Head of caudate nucleus (tissue), 42 donors: ENCODE measurements at regions not wholly inside any gene's neighbourhood (a gene's known extent, or its start where the extent isn't known, plus 50 kb on each side); places are given as distances from the start of the nearest gene placed in this dataset.
"Not testable (repeated sequence)": the region's sequence is repeated elsewhere in the genome, so short reads cannot be mapped to it uniquely, and the experiment has no call there.

Experiments
- DNase-seq, 42 donors: peaks; one replicate each; pipeline versions ENCODE4 v3.0.0 to v3.0.0-alpha.2; 2020 to 2021; ENCODE audit warnings: mixed read lengths in 7 of 42
- intact Hi-C: fragments of 100-400 bp; cut with DNase I; formaldehyde crosslinking; loops from one replicate; pipeline ENCODE4 v1.15.0; 2022

DNA sequence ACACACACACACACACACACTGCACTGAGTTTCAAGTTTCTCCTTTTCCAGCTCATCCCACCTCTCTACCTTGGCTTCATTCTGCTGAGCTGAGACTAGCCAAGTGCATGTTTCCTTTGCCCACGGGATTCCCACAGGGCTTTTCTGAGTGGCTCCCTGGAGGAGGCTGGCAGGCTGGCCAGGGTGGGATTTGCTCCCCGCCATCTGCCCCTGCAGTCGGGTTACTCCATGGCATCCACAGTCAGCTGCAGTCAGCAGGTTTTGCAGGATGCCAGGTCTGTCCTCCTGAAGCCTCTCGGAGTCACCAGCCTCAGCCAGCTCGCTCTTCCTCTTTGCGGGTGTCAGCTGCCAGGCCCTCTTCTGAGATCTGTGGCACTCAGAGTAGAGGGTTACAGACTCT lies 783.7 kb upstream of the SOX11 start:
- DNase-seq, result no peak
- intact Hi-C loops, result no loop called here

- intact Hi-C loops, result no loop called here
- DNase-seq, result no peak
Measured at GRCh38 chr2:4909346-4910009, 782.7 kb upstream of the SOX11 start.

- intact Hi-C loops, result no loop called here
- DNase-seq, result no peak
Measured at GRCh38 chr2:4914036-4914435, 778.1 kb upstream of the SOX11 start.

DNA sequence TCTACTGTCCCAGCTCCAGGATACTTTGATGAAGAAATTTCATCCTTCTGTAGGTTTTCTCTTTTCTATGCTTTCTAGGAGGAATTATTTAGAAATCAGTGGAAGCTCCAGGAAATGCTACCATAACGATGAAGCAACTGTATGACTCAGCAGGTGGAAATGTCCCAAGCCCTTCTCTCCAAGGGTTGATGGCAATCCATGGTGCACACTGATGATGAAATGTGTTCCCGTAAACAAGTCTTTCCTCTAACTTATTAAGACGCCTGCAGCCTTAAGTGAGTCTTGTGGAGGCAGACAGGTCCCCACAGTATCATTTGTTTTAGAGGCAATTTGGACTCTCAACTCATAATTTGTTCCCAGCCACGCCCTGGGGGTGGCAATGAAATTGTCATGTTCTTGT lies 777.6 kb upstream of the SOX11 start:
- intact Hi-C loops, result no loop called here
- DNase-seq, result no peak

DNA sequence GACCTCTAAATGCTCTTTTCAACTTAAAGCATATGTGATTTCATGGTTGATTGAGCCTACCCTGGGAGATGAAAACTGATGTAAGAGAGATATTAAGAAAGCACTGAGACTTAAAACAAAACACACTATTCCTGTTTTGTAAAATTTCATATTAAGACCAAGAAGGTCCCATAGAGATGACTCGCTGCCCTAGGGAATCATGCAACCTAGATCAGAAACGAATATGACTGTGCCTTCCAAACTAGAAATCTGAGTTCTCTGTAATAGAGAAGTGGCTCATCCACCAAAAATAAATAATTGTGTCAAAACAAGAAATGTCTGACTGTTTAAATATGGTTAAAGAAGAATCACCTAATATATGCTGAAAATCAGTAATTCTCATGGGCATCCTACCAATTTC lies 776.8 kb upstream of the SOX11 start:
- DNase-seq, result no peak
- intact Hi-C loops, result no loop called here

- no peak for DNase-seq
- intact Hi-C loops, result no loop called here
Measured at GRCh38 chr2:4916094-4916493, 776.1 kb upstream of the SOX11 start.

GRCh38 chr2:4930704-4931103 lies 761.5 kb upstream of the SOX11 start:
- intact Hi-C loops, result no loop called here
- peak in 15 of 42 donors; percentile 2 to 59 (median 19) for DNase-seq

- no peak for DNase-seq
- intact Hi-C loops, result no loop called here
Measured at GRCh38 chr2:4931721-4932365, 760.3 kb upstream of the SOX11 start.

DNA sequence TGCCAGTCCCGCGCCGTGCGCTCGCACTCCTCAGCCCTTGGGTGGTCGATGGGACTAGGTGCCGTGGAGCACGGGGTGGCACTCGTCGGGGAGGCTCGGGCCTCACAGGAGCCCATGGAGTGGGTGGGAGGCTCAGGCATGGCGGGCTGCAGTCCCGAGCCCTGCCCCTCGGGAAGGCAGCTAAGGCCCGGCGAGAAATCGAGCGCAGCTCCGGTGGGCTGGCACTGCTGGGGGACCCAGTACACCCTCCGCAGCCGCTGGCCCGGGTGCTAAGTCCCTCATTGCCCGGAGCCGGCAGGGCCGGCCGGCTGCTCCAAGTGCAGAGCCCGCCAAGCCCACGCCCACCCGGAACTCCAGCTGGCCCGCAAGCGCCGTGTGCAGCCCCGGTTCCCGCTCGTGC lies 756.9 kb upstream of the SOX11 start:
- DNase-seq, intact Hi-C loops: not testable (repeated sequence)

DNA sequence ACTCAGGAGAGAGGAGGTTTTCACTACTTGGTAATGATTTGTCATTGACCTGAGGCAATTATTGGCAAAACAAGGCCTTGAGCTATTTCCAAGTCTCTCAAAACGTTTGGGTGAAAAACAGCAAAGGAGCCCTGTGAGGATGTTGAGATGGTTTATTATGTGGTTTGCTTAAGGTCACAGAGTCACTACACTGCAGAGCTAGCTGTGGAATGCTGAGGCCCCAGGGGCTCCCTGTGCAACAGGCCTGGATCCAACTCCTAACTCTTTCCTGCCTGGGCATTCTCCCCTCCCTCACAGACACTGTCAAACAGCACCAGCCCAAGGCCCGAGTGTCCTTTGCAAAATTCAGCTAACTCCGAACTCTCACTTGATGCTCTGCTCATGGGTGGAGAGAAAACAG lies 754.6 kb upstream of the SOX11 start:
- intact Hi-C loops, result no loop called here
- no peak for DNase-seq

- no peak for DNase-seq
- intact Hi-C loops, result no loop called here
Measured at GRCh38 chr2:4938206-4938605, 754.0 kb upstream of the SOX11 start.

DNA sequence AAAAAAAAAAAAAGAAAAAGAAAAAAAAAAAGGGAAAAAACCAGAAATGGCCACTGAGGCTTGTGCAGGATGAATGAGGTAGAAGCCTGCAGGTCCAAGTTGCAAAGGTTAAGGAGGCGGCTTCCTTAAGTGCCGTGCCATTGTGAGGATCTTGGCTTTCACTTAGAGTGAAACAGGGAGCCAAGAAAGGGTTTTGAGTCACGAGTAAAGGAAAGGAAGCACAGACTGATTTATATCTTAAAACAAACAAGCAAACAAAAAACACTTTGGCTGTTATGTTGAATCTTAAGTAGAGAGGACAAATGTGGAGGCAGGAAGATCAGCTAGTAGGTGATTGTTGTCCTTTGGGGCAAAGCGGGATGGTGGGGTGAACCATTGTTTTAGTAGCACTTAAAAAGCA lies 749.7 kb upstream of the SOX11 start:
- no peak for DNase-seq
- intact Hi-C loops, result no loop called here

- intact Hi-C loops, result no loop called here
- DNase-seq, result no peak
Measured at GRCh38 chr2:4947911-4948310, 744.3 kb upstream of the SOX11 start.

DNA sequence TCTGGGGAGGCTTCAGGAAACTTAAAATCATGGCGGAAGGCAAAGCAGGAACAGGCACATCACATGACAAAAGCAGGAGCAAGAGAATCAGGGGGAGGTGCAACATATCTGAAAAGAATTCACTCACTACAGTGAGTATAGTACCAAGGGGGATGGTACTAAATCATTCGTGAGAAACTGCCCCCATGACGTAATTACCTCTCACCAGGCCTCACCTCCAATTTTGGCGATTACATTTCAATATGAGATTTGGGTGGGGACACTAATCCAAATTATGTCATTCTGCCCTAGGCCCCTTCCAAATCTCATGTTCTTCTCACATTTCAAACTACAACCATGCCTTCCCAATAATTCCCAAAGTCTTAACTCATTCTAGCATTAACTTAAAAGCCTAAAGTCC lies 740.8 kb upstream of the SOX11 start:
- DNase-seq, result no peak
- intact Hi-C loops, result no loop called here

DNA sequence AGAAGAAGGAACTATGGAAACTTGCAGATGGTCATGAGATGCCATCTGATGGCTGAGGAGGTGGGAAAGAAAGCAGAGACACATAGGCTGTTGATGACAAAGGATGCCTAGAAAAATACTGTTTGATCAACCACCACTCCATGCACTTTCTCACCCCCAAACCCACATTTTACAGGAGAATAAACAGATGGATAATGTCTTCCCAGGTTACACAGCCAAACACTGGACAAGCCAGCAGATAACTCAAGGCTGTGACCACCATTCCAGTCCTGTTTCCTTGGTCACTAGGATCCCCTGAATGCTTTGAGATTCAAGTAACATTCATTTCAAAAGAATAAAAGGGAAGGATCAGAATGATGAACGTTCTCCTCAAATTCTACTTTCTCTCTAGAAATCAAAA lies 733.0 kb upstream of the SOX11 start:
- no peak for DNase-seq
- intact Hi-C loops, result no loop called here

DNA sequence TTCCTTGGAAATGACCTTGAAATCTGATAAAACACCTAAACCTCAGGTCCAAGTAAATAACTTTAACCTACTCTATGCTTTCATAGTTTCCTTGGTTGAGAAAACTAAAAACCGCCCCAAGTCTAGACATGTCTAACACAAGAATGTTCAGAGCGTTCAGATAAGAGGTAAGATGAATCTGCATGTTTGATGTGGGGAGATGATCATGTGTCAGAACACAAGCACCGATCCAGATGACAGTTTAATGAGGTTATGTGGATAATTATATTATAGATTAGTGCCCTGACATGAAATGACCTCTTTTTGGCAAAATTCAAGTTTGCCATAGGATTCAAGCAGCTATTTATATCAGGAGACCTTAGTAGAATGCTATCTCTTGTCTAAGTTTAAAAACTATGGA lies 729.8 kb upstream of the SOX11 start:
- no peak for DNase-seq
- intact Hi-C loops, result no loop called here

DNA sequence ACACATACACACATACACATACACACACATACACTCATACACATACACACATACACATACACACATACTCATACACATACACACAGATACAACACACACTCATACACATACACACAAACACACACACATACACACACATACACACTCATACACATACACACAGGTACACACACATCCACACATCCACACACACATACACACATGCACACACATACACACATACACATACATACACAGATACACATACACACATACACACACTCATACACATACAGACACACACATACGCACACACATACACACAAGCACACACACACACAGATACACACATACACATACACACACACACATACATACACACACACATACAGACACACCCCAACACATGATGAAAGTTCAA lies 729.1 kb upstream of the SOX11 start:
- no peak for DNase-seq
- intact Hi-C loops, result no loop called here

GRCh38 chr2:4964001-4964540 lies 728.1 kb upstream of the SOX11 start:
- DNase-seq, result no peak
- intact Hi-C loops, result no loop called here

DNA sequence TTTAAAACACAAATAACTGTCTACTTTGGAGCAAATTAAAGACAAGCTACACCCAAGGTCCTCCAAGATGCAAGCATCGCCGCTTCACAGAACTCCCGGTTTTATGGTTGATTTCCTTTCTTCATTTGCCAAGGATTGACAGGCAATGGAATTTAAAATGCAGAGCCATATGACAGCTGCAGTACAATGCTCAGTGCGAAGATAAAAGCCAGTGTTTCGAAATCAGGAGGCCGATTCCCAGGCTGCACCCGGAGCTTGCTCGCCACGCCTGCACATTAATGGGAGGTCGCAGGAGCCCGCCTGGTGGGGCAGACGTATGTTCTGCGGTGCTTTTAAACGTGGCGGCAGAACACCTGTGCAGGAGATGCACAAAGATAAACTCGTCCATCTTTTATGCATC lies 727.6 kb upstream of the SOX11 start:
- DNase-seq, result no peak
- intact Hi-C loops, result no loop called here

DNA sequence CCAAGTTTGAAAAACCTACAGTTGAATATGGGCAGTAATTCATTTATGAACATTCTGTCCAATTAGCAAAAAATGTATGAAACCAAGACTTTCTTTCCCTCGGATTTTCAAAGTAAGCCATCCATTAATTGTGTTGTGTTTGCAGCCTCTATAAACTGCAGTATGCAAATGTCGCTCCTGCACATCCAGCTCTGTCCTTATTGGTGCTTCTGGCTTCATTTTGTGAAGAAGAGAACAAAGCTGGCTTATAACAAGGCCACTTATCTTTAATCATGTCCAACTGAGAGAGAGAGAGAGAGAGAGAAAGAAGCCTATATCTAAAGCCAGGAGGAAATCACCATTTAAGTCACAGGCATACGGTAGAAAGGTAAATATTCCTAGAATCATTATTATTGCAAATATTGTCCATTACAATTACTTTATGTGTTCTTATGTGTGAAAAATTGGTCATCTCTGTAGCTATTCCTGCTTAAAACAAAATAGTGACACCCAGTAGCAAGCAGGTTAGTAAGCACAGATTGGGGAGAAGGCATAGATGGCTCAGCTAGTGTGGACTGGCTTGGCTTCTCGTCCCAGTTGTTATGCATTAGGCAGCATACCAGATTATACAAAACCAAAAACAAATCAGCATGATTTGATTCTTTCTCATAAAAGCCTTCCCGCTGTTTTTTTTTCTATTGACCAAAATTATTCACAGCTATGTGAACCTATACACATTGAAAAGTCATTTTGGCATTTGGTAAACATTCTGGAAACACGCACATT lies 726.4 kb upstream of the SOX11 start:
- intact Hi-C loops, result no loop called here

More for the DNA sequence above, 726.4 kb upstream of the SOX11 start:
- DNase-seq, result no peak
